ENCODE measurements at regions not wholly inside any gene's neighbourhood (a gene's known extent, or its start where the extent isn't known, plus 50 kb on each side); places are given as distances from the start of the nearest gene placed in this dataset.
A peak's percentile ranks its signal among the peaks of the same experiment; 100 is the strongest.

DNA sequence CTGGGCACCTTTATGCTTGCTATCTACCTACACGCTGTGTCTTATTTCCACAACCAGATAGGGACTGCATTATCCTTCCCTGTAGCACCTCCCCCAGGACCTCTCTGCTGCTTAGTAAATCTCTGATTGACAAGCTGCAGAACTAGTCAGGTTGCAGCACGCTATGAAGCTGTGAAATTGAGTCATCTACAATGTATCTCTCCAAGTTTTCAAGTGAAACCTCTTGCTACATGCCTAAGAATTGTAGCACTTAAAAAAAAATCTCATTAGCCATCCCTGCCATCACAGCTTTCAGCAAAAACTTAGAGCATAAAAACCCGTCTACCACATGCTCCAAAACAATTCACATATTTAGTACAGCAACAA, 69.7 kb upstream of the FGFR2 start:
- Mint-ChIP-seq H3K4me3 (no peak overlapping the region), H3K9me3 (peaks cover 13% of the 10 kb centered on the region), H3K4me1 (peaks cover 47% of the 10 kb centered on the region), H3K27ac (no peak overlapping the region), H3K27me3 (ENCODE audit: low read depth, poor library complexity) (peaks cover 2% of the 10 kb centered on the region), H3K36me3 (ENCODE audit: low read depth) (no peaks in the 10 kb centered on the region)
- no peak for DNase-seq
- TF ChIP-seq, protein P1, sequence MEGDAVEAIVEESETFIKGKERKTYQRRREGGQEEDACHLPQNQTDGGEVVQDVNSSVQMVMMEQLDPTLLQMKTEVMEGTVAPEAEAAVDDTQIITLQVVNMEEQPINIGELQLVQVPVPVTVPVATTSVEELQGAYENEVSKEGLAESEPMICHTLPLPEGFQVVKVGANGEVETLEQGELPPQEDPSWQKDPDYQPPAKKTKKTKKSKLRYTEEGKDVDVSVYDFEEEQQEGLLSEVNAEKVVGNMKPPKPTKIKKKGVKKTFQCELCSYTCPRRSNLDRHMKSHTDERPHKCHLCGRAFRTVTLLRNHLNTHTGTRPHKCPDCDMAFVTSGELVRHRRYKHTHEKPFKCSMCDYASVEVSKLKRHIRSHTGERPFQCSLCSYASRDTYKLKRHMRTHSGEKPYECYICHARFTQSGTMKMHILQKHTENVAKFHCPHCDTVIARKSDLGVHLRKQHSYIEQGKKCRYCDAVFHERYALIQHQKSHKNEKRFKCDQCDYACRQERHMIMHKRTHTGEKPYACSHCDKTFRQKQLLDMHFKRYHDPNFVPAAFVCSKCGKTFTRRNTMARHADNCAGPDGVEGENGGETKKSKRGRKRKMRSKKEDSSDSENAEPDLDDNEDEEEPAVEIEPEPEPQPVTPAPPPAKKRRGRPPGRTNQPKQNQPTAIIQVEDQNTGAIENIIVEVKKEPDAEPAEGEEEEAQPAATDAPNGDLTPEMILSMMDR (IDR thresholded peaks at IDR 0.05), result no peak

DNA sequence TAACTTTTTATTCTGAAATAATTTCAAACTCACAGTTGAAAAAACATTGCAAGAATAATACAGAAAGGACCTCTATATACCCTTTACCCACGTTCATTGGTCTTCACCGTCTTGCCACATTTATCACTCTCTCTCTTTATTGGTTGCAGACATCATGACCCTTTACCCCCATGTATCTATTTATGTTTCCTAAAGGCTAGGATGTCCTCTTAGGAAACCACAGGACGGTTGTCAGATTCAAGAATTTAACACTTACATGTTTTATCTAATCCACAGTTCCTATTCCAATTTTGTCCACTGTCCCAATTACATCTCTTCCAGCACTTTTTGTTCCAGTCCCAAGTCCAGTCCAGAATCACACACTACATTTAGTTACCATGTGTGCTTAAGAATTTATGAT, 67.6 kb upstream of the FGFR2 start:
- no peak for DNase-seq
- H3K9me3 Mint-ChIP-seq, result peaks cover 13% of the 10 kb centered on the region
- TF ChIP-seq, protein P1 (IDR thresholded peaks at IDR 0.05), result no peak
- no peak overlapping the region for H3K27ac Mint-ChIP-seq
- H3K36me3 Mint-ChIP-seq (ENCODE audit: low read depth), result no peaks in the 10 kb centered on the region
- H3K4me1 Mint-ChIP-seq, result peaks cover 44% of the 10 kb centered on the region
- H3K4me3 Mint-ChIP-seq, result no peak overlapping the region
- no peaks in the 10 kb centered on the region for H3K27me3 Mint-ChIP-seq (ENCODE audit: low read depth, poor library complexity)

DNA sequence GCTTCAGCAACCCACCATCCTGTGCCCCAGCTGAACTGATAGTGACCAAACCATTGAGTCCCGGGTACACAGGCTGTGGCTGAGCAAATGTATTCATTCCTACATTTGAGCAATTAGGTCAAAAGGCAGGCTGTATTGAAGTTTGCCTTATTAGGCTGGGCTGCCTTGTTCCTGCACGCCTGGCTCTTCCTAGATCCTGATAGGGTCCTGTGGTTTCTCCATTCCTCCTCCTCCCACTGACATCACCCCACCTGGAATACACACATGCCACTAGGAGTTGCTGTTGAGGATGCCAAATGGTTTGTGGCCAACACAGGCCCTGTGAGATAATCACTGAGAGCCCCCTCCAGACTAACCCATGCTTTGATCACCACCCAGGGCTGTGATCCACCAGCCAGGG, 66.4 kb upstream of the FGFR2 start:
- no peak for DNase-seq
- Mint-ChIP-seq H3K4me1 (peaks cover 33% of the 10 kb centered on the region), H3K4me3 (no peak overlapping the region), H3K27me3 (ENCODE audit: low read depth, poor library complexity) (peaks cover under 1% of the 10 kb centered on the region), H3K9me3 (peaks cover 13% of the 10 kb centered on the region), H3K36me3 (ENCODE audit: low read depth) (no peaks in the 10 kb centered on the region), H3K27ac (no peak overlapping the region)
- TF ChIP-seq, protein P1 (IDR thresholded peaks at IDR 0.05), result no peak

DNA sequence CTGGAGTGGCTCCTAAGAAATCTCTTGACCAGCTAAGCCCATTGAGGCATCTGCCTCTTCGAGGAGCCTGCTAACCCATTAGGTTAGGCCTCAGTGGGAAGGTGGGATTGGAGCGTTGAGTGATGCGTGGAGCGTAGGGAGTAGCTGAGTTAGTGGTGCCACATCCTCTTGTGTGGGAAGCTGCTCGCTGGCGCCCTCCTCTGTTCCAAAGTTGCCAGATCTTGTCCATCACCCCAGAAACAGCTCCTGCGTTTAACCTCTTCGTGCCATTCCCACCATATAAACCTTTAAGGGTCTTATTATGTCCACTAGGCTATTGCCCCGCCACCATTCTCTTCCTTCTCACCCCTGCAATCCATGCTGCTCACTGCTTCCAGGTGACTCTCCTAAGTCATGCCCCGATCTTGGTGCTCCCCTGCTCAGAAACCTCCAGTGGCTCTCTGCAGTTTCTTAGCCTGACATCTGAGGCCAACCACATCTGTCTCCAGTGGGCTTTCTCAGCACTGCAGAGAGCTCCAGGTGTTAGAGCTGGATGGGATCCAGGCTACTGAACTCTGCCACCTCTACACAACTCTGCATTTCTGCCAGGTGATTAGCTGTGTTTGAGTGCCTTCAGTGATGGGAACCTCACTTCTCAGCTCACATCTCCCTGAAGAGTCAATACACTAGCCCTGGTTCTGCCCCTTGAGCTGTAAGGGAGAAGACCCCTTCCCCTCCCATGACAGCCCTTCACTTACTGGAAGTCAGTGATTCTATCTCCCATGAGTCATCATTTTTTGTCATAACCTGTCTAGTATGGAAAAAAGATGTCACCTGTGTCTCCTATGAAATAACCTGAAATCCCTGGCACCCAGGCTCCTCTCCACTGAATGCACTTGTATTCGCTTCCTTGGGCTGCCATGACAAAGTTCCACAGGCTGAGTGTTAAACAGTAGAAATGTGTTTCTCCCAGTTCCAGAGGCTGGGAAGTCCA, 65.0 kb upstream of the FGFR2 start:
- TF ChIP-seq, protein P1 (IDR thresholded peaks at IDR 0.05), result peak; percentile 60
- peaks cover 19% of the 10 kb centered on the region for H3K4me1 Mint-ChIP-seq
- H3K27me3 Mint-ChIP-seq (ENCODE audit: low read depth, poor library complexity), result peaks cover 10% of the 10 kb centered on the region
- H3K9me3 Mint-ChIP-seq, result peaks cover 13% of the 10 kb centered on the region
- DNase-seq, result peak; percentile 73
- H3K27ac Mint-ChIP-seq, result no peak overlapping the region
- H3K4me3 Mint-ChIP-seq, result no peak overlapping the region
- H3K36me3 Mint-ChIP-seq (ENCODE audit: low read depth), result no peaks in the 10 kb centered on the region

DNA sequence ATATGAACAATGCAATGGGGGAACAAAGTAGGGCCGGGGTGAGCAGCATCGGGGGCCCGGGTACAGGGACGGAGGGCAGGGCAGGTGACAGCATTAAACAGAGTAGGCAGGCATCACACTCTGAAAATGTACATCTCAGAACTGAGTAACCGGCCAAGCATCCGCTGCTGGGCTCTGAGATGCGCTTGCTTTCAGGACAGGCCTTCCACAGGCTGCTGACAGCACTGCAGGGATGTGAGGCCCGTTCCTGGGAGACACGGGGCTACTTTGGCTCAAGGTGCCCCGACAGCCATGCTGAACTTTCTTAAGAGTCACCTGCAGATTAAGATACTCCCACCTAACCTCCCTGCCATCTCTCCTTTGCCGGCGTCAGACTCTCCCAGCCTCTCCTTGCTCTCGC, 64.3 kb upstream of the FGFR2 start:
- no peaks in the 10 kb centered on the region for H3K36me3 Mint-ChIP-seq (ENCODE audit: low read depth)
- DNase-seq, result no peak
- H3K4me3 Mint-ChIP-seq, result no peak overlapping the region
- TF ChIP-seq, protein P1 (IDR thresholded peaks at IDR 0.05), result no peak
- H3K27me3 Mint-ChIP-seq (ENCODE audit: low read depth, poor library complexity), result peaks cover 10% of the 10 kb centered on the region
- peaks cover 13% of the 10 kb centered on the region for H3K9me3 Mint-ChIP-seq
- H3K27ac Mint-ChIP-seq, result no peak overlapping the region
- H3K4me1 Mint-ChIP-seq, result peaks cover 13% of the 10 kb centered on the region

DNA sequence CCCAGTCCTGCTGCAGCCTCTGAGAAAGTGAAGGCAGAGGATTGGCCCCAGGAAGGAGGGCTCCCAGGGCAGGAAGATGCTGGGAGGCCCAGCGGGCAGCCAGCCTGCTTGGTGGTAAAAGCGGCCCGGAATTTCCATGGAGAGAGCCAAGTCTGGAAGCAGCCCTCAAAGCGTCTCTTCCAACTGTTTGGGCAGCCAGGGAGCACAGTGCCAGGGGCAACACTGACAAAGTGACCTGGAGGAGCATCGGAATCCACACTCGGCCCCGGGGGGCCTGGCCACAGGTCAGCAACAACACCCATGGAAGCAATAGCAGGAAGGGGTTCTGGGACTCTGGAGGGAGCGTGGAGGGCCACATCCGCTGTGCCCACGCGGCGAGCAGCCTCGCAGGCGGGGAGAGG, 63.2 kb upstream of the FGFR2 start:
- TF ChIP-seq, protein P1 (IDR thresholded peaks at IDR 0.05), result no peak
- DNase-seq, result no peak
- no peak overlapping the region for H3K4me3 Mint-ChIP-seq
- no peaks in the 10 kb centered on the region for H3K36me3 Mint-ChIP-seq (ENCODE audit: low read depth)
- peaks cover 10% of the 10 kb centered on the region for H3K27me3 Mint-ChIP-seq (ENCODE audit: low read depth, poor library complexity)
- no peak overlapping the region for H3K27ac Mint-ChIP-seq
- H3K4me1 Mint-ChIP-seq, result peaks cover 12% of the 10 kb centered on the region
- peaks cover 13% of the 10 kb centered on the region for H3K9me3 Mint-ChIP-seq

All from nephron progenitor cell (in vitro differentiated cells).